Upper lobe of left lung (tissue), 6 donors: ENCODE measurements at regions not wholly inside any gene's neighbourhood (a gene's known extent, or its start where the extent isn't known, plus 50 kb on each side); places are given as distances from the start of the nearest gene placed in this dataset.

Experiments
- ATAC-seq, 2 donors: fragments of 200-7000 bp; cut with Tn5 transposase; one replicate each; pipeline ENCODE4 v1.9.1; 2022; ENCODE audit warnings: mild to moderate bottlenecking in 2 of 2, moderate library complexity in 2 of 2; ENCODE audit not compliant: low FRiP score in 2 of 2
- DNase-seq, 2 donors: peaks; one replicate each; pipeline ENCODE4 v3.0.0-alpha.2; 2019 to 2020
- H3K27ac ChIP-seq, 4 donors: fragments of 200-600 bp; sonication (generic); one replicate each; pipeline ENCODE4 v1.5.1; 2016 to 2019
- H3K27me3 ChIP-seq, 4 donors: fragments of 200-600 bp; sonication (generic); one replicate each; pipeline ENCODE4 v1.5.1; 2017 to 2019
- H3K36me3 ChIP-seq, 4 donors: fragments of 200-600 bp; sonication (generic); one replicate each; pipeline ENCODE4 v1.5.1; 2016 to 2019
- H3K4me1 ChIP-seq, 4 donors: fragments of 200-600 bp; sonication (generic); one replicate each; pipeline ENCODE4 v1.5.1; 2018 to 2019
- H3K4me3 ChIP-seq, 4 donors: fragments of 200-600 bp; sonication (generic); one replicate each; pipeline ENCODE4 v1.5.1; 2017 to 2019; ENCODE audit warnings: mild to moderate bottlenecking in 2 of 4, moderate library complexity in 1 of 4
- H3K9me3 ChIP-seq, 4 donors: fragments of 200-600 bp; sonication (generic); one replicate each; pipeline ENCODE4 v1.5.1; 2018 to 2019
- EP300 ChIP-seq, 4 donors: sonication (generic); formaldehyde crosslinking; IDR thresholded peaks; one replicate each; pipeline ENCODE4 v1.5.1; 2017; ENCODE audit warnings: antibody characterized with exemption in 4 of 4, control low read depth in 2 of 4
- POLR2A ChIP-seq, 4 donors: fragments of 450-650 bp; IDR thresholded peaks; one replicate each; pipeline ENCODE4 v1.5.1; 2016 to 2017; ENCODE audit warnings: antibody characterized with exemption in 4 of 4, mild to moderate bottlenecking in 2 of 4
- POLR2AphosphoS5 ChIP-seq, 2 donors: sonication (generic); formaldehyde crosslinking; IDR thresholded peaks; one replicate each; pipeline ENCODE4 v1.5.1; 2017; ENCODE audit warnings: antibody characterized with exemption in 2 of 2
- WGBS, 2 donors: methylation state at CpG; one replicate each; pipeline ENCODE4 v1.1.5; 2017 to 2018; 5-methylcytosine and 5-hydroxymethylcytosine counted together
- TF ChIP-seq, protein P1 (sequence below), 6 experiments: fragments of 450-650 bp in 4 of 6; fragments of 200-600 bp in 2 of 6; sonication (generic) in 2 of 6; IDR thresholded peaks; one replicate each; pipeline ENCODE4 v1.5.1; 2016 to 2019; ENCODE audit warnings: antibody characterized with exemption in 6 of 6
- donor health status: DM: no; HTN: no; CAD: no; lungs with moderate emphysema.
- donor health status: DM: no; HTN: yes; CAD: no; lungs with severe emphysema.

GRCh38 chr4:84231539-84232055 is 267.5 kb downstream of the NKX6-1 start:
- Histone ChIP-seq H3K4me3 (no peak overlapping the region), H3K4me1 (no peaks in the 10 kb centered on the region), H3K27ac (no peak overlapping the region), H3K27me3 (no peaks in the 10 kb centered on the region), H3K36me3 (no peaks in the 10 kb centered on the region), H3K9me3 (no peaks in the 10 kb centered on the region)
- 64 to 65% methylated on average over 2 of the region's 2 CpGs for WGBS, 2 donors
- DNase-seq (no peak), ATAC-seq (no peak)
- TF ChIP-seq EP300 (IDR thresholded peaks at IDR 0.05), result no peak

DNA sequence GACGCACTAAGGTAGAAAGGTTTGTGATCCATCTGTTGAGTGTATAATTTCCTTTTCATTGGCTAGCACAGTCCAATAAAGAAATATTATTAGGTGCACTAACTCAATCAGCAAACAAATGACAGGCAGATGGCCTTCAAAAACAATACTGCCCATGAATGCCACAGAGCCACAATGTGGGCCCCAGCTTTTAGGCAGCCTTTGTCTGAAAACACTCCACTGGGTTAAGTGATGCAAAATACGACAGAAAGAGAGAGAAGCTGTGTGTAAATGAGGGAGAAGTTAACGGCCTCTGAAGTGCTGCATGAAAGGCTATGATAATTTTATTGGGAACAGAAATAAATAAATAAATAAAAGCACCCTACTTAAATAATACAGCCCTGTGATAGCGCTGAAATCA is 274.6 kb downstream of the NKX6-1 start:
- Histone ChIP-seq H3K36me3 (no peaks in the 10 kb centered on the region), H3K27ac (no peak overlapping the region), H3K27me3 (no peaks in the 10 kb centered on the region), H3K4me1 (no peaks in the 10 kb centered on the region), H3K4me3 (no peak overlapping the region), H3K9me3 (no peaks in the 10 kb centered on the region)
- 61 to 63% methylated on average over 4 of the region's 4 CpGs for WGBS, 2 donors
- TF ChIP-seq POLR2AphosphoS5 (IDR thresholded peaks at IDR 0.05), result no peak
- DNase-seq, result no peak
- no peak for ATAC-seq

DNA sequence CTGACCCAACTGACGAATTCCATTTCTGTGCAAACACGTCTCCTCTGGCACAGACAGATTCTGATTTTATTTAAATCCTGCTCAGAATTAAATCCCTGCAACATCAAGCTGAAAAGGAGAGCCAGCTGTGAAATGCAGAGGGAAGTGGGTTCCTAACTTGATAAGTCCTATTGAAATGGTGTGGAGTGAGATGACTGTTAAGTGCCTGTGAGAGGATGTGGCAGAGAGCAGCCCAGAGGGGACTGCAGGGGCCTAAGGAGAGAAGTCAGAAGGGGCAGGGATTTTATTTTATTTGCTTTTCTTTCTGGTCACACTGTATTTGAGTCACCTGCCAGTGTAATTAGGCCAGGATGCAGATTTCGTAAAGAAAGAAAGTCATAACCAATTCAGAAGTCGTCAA is 277.4 kb downstream of the NKX6-1 start:
- TF ChIP-seq, protein P1, sequence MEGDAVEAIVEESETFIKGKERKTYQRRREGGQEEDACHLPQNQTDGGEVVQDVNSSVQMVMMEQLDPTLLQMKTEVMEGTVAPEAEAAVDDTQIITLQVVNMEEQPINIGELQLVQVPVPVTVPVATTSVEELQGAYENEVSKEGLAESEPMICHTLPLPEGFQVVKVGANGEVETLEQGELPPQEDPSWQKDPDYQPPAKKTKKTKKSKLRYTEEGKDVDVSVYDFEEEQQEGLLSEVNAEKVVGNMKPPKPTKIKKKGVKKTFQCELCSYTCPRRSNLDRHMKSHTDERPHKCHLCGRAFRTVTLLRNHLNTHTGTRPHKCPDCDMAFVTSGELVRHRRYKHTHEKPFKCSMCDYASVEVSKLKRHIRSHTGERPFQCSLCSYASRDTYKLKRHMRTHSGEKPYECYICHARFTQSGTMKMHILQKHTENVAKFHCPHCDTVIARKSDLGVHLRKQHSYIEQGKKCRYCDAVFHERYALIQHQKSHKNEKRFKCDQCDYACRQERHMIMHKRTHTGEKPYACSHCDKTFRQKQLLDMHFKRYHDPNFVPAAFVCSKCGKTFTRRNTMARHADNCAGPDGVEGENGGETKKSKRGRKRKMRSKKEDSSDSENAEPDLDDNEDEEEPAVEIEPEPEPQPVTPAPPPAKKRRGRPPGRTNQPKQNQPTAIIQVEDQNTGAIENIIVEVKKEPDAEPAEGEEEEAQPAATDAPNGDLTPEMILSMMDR (IDR thresholded peaks at IDR 0.05), result no peak
- TF ChIP-seq EP300 (IDR thresholded peaks at IDR 0.05) (no peak), POLR2AphosphoS5 (IDR thresholded peaks at IDR 0.05) (no peak), POLR2A (IDR thresholded peaks at IDR 0.05) (no peak)
- no peak for ATAC-seq
- 70 to 76% methylated on average over 4 of the region's 4 CpGs for WGBS, 2 donors
- Histone ChIP-seq H3K27me3 (no peaks in the 10 kb centered on the region), H3K4me3 (no peak overlapping the region), H3K27ac (no peak overlapping the region), H3K9me3 (no peaks in the 10 kb centered on the region), H3K36me3 (no peaks in the 10 kb centered on the region), H3K4me1 (no peaks in the 10 kb centered on the region)
- no peak for DNase-seq

- H3K27ac ChIP-seq, result no peak overlapping the region
- TF ChIP-seq EP300 (IDR thresholded peaks at IDR 0.05), result no peak
- TF ChIP-seq POLR2AphosphoS5 (IDR thresholded peaks at IDR 0.05), result no peak
- H3K4me1 ChIP-seq, result no peaks in the 10 kb centered on the region
- no peaks in the 10 kb centered on the region for H3K27me3 ChIP-seq
- H3K36me3 ChIP-seq, result no peaks in the 10 kb centered on the region
- no peak for DNase-seq
- no peaks in the 10 kb centered on the region for H3K9me3 ChIP-seq
- WGBS, 2 donors, result 75 to 81% methylated on average over 6 of the region's 6 CpGs
- no peak for ATAC-seq
- H3K4me3 ChIP-seq, result no peak overlapping the region
Measured at GRCh38 chr4:84220990-84221389, 278.1 kb downstream of the NKX6-1 start.

- H3K4me3 ChIP-seq, result no peak overlapping the region
- TF ChIP-seq POLR2A (IDR thresholded peaks at IDR 0.05) (no peak), EP300 (IDR thresholded peaks at IDR 0.05) (no peak), POLR2AphosphoS5 (IDR thresholded peaks at IDR 0.05) (no peak)
- TF ChIP-seq, protein P1 (IDR thresholded peaks at IDR 0.05), result no peak
- no peak for ATAC-seq
- no peaks in the 10 kb centered on the region for H3K9me3 ChIP-seq
- DNase-seq, result no peak
- H3K4me1 ChIP-seq, result no peaks in the 10 kb centered on the region
- WGBS, 2 donors, result 67 to 76% methylated on average over 1 of the region's 1 CpG
- no peaks in the 10 kb centered on the region for H3K36me3 ChIP-seq
- H3K27me3 ChIP-seq, result no peaks in the 10 kb centered on the region
- no peak overlapping the region for H3K27ac ChIP-seq
Measured at GRCh38 chr4:84219656-84220055, 279.4 kb downstream of the NKX6-1 start.

DNA sequence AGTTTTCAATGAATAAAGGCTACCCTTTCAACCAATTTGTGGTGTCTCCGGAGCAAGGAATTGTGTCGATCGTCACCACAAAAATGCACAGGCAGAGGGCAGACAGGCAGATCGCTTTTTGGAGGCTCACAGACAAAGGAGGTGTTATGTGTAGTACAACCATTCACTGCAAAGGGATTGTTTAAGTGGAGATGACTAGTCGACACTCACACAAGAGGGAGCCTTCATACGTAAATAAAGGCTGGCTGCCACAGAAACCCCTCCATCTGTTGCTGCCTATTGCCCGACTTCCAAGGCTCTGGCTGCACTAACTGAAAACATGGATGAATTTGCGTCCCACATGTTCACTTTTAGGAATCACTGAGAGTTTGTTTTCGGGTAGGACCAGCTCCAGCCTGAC is 281.1 kb downstream of the NKX6-1 start:
- no peaks in the 10 kb centered on the region for H3K36me3 ChIP-seq
- DNase-seq (no peak), ATAC-seq (no peak)
- H3K27me3 ChIP-seq, result no peaks in the 10 kb centered on the region
- TF ChIP-seq, protein P1 (IDR thresholded peaks at IDR 0.05), result no peak
- TF ChIP-seq EP300 (IDR thresholded peaks at IDR 0.05) (no peak), POLR2A (IDR thresholded peaks at IDR 0.05) (no peak), POLR2AphosphoS5 (IDR thresholded peaks at IDR 0.05) (no peak)
- WGBS, 2 donors, result 68 to 79% methylated on average over 9 of the region's 9 CpGs
- H3K4me1 ChIP-seq, result no peaks in the 10 kb centered on the region
- no peak overlapping the region for H3K4me3 ChIP-seq
- H3K27ac ChIP-seq, result no peak overlapping the region
- H3K9me3 ChIP-seq, result no peaks in the 10 kb centered on the region
